GM19035 (cell line): ENCODE measurements at regions not wholly inside any gene's neighbourhood (a gene's known extent, or its start where the extent isn't known, plus 50 kb on each side); places are given as distances from the start of the nearest gene placed in this dataset.
"Not testable (repeated sequence)": the region's sequence is repeated elsewhere in the genome, so short reads cannot be mapped to it uniquely, and the experiment has no call there.

Experiments
- ATAC-seq: cut with Tn5 transposase; IDR thresholded peaks from one replicate; pipeline ENCODE4 v1.9.1; 2021; ENCODE audit not compliant: unreplicated experiment

DNA sequence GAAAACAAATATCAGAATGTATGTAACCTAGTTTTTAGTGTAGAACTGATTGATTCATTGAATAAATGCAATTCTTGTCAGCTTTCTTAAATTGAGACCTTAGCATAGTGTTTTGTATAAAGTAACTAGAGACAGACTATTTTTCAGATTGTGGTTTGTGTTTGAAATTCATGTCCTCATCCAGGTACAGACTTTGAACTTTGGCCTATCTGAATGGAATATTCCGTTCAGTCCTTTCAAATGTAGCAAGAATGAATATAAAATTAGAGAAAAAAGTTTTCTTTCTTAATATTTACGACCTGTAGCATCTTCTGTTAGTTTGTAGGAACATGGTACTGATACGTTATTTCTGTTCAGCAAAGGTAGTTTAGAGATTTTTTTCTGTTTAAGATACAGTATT lies 378.4 kb upstream of the RGS6 start:
- ATAC-seq: no peak

- ATAC-seq: peak; percentile 49
Observed at GRCh38 chr14:71554323-71554722, 377.9 kb upstream of the RGS6 start.

DNA sequence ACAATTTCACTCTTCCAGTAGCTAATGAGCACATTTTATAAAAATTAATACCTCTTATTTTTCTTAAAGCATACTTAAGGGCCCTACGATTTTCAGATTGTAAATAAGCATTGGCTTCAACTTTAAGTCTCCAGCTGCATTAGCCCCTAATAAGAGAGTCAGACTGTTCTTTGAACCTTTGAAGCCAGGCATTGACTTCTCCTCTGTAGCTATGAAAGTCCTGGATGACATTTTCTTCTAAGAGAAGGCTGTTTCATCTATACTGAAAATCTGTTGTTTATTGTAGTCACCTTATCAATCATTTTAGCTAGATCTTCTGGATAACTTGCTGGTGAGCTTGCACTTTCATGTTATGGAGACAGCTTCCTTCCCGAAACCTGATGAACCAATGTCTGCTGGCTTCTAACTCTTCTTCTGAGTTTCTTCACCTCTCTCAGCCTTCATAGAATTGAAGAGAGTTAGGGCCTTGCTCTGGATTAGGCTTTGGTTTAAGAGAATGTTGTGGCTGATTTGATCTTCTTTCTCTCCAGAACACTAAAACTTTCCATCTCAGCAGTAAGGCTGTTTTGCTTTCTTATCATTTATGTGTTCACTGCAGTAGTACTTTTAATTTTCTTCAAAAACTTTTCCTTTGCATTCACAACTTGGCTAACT lies 377.1 kb upstream of the RGS6 start:
- ATAC-seq: peak; percentile 19

DNA sequence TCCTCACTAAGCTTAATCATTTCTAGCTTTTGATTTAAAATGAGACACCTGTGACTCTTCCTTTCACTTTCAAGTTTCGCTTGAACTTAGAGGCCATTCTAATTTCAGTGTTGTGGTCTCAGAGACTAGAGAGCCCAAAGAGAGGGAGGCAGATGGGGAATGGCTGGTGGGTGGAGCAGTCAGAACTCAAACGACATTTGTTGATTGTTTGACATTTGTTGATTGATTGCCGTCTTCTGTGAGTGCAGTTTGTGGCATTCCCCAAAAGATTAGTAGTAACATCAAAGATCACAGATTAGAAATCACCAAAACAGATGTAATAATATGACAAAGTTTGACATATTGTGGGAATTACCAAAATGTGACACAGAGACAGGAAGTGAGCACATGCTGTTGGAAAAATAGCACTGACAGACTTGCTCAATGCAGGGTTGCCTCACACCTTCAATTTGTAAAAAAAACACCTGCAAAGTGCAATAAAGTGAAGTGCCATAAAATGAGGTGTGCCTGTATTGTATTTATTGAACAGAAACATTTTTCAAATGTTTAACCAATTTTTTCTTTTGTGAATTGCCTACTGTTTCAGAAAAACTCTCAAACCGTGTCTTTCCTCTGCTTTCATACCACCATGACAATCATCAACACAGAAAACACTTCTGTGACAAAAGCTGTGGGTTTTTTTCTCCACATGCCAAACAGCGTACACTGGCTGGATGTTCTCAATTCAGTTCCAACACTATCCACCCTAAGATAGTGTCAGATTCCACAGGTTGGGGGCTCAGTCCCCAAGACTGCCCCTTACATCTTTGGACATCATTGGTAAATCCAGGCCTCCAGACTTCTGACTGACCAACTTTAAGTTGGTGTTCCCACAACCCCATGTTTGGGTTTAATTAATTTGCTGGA lies 376.3 kb upstream of the RGS6 start:
- ATAC-seq: peak; percentile 82

DNA sequence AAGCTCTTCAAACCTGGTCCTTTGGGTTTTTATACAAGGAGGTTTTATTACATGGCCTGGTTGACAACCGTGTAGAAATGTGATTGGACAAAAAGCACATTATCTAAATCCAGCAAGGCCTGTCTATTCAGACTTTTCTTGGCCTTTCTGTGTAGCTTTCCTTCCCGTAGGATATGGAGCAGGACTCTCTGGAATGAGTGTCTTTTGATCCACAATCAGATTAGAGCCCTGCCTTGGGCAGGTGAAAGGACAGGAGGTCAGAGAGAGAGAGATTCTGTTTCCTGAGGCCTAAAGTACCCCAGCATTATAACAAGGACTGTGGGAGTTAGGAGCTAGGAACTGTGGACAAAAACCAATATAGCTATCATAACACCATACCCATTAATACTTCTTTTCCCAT lies 375.5 kb upstream of the RGS6 start:
- no peak for ATAC-seq

DNA sequence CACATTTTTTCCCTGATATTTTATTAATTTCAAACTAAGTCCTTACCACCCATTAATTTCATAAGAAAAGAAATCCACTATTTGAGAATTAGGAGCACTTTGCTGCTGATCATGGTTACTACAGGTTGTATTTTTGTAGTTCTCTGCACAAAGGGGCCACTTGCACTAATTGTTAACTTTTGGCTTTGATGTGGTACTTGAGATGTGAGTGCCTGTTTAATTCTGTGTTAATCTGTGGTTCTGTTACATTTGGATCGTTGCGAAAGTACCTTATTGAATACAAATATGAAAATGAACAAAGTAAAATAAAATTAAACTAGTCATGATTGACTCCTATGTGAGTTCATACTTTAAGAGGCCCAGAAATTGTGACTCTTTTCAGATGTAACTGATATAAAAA lies 374.9 kb upstream of the RGS6 start:
- no peak for ATAC-seq

GRCh38 chr14:71558943-71559342 lies 373.3 kb upstream of the RGS6 start:
- not testable (repeated sequence) for ATAC-seq

DNA sequence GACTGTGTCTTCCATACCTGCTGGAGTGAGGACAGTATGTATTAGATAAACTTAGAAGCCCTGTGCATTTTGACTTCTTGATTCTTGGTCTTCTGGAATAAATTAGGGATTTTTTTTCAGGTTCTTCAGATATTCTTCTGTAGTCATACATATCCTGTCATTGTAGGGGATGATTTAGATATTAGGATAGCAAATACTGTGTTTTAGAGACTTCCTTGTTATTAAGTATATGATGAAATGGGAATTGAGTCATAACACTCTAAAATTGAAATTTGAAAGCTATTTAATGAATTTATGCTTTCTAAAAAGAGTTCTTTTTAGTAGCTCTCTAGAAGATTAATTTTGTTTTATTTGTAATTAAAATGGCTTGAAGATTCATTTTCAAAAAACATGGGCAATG lies 371.5 kb upstream of the RGS6 start:
- ATAC-seq: no peak

DNA sequence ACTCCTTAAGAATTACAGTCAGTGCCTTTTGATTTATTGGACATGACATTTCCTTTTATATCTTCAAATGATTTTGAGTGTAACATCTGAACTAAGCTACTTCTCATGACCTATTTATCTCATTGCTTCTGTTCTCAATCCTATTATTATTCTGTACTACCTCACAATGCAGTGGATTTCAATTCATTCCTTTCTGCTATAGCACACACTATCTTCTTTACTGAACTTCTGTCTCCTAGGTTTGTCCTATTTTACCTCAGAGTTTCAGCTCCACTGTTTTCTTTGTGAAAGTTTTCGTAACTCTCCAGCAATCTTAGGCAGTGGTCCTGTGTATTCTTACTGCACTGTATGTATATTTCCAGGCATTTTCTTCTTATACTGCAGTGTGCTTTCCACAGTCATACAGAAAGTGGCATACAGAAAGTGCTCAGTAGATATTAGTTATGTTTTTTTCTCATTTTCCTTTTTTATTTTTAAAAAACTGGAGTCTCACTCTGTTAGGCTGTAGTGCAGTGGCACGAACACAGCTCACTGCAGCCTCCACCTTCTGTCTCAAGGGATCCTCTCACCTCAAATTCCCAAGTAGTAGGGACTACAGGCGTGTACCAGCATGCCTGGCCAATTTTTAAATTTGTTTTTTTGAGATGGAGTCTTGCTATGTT lies 368.6 kb upstream of the RGS6 start:
- no peak for ATAC-seq

DNA sequence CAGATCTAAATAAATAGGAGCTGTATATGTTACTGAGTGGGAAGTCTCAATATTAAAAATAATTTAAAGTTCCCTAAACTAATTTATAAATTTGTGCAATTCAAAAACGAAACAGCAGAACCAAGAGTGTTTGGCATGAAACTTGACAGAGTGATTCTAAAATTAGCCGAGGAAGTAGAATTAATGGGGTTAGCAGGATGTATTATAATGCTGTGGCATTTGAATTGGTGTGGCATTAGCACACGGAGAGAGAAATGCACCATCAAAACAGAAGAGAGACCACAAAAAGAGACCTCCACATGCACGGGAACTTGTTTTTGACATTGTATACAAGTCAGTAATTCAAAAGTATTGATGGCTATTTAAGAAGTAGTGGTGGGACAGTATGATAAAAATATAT lies 366.0 kb upstream of the RGS6 start:
- ATAC-seq: peak; percentile 86

DNA sequence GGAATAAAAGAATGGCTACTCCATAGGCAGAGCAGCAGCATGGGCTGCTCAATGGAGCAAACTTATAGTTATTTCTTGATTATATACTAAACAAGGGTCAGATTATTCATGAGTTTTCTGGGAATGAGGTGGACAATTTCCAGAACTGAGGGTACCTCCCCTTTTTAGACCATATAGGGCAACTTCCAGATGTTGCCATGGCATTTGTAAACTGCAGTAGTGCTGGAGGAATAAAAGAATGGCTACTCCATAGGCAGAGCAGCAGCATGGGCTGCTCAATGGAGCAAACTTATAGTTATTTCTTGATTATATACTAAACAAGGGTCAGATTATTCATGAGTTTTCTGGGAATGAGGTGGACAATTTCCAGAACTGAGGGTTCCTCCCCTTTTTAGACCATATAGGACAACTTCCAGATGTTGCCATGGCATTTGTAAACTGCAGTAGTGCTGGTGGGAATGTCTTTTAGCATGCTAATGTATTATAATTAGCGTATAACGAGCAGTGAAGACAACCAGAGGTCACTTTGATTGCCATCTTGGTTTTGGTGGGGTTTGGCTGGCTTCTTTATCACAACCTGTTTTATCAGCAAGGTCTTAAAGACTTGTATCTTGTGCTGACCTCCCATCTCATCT lies 364.6 kb upstream of the RGS6 start:
- ATAC-seq: not testable (repeated sequence)

- no peak for ATAC-seq
Observed at GRCh38 chr14:71574976-71575375, 357.3 kb upstream of the RGS6 start.

GRCh38 chr14:71576472-71576871 lies 355.8 kb upstream of the RGS6 start:
- no peak for ATAC-seq

GRCh38 chr14:71579331-71579730 lies 352.9 kb upstream of the RGS6 start:
- no peak for ATAC-seq

DNA sequence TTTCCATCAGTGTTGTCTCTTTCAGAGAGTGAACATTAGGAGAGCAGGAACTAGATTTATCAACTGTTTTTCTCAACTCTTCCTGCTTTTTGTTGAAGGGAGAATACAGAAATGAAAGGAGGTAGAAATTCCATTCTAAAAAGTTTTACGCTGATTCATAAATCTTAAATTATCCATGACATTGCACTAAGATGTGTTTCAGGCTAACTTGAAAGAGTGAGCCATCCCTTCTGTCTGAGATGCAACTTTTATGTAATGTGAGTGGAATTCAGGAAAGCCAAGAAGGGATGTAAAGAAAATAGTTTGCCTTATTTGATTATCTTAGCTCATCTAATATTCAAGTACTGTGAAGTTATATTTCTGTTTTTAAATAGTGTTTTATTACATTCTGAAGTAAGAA lies 349.5 kb upstream of the RGS6 start:
- no peak for ATAC-seq

- no peak for ATAC-seq
Observed at GRCh38 chr14:71583194-71583593, 349.0 kb upstream of the RGS6 start.

- ATAC-seq: no peak
Observed at GRCh38 chr14:71583705-71584104, 348.5 kb upstream of the RGS6 start.

GRCh38 chr14:71585361-71585760 lies 346.9 kb upstream of the RGS6 start:
- ATAC-seq: no peak

DNA sequence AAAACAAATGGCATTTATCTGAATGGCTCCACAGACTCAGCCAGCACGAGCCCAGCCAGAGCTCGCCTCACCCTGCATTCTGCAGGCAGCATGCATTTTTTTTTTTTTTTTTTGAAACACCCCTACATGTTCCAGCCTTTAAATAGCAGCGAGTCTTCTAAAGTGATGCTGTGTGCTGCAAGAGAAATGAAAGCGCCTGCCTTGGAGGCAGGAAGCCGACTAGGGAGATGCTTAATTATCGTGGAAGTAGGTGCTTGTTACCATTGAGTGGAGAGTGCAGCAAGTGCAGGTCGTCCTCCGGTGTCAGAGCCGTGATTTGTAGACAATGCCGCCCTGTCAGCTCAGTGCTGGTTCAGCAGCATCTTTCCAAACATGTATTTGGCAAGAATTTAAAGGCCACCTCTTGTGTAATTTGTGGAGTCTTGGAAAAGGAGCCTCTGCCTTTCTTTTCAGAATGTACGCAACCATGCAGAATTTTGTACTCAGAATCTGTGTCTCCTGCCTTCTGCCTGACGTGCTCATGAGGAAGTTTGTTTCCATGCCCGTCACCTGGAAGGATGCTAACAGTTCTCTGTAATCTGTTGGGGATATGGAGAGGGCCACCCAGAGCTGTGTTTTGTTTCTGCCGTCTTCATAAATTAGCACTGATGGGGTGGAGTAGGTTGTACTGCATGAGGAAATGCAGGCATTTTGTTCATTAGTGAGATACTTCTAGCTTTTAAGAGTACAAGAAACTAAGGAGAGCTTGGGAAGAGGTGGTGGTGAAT lies 345.9 kb upstream of the RGS6 start:
- ATAC-seq: no peak

DNA sequence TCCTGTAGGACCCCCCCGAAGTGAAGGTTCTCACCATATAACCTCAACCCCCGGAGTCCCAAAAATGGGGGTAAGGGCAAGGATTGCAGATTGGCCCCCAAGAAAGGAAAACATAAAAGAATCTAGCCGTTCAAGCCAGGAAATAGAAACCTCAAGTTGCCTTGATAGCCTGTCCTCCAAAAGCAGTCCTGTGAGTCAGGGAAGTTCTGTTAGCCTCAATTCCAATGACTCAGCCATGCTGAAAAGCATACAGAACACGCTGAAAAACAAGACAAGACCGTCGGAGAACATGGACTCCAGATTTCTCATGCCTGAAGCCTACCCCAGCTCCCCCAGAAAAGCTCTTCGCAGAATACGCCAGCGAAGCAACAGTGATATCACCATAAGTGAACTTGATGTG lies 344.2 kb upstream of the RGS6 start:
- ATAC-seq: no peak
